ENCODE measurements at regions not wholly inside any gene's neighbourhood (a gene's known extent, or its start where the extent isn't known, plus 50 kb on each side); places are given as distances from the start of the nearest gene placed in this dataset.

GRCh38 chr3:88947013-88947412, 160.4 kb upstream of the EPHA3 start:
- TF ChIP-seq CTCF (IDR thresholded peaks at IDR 0.05) = no peak
- TF ChIP-seq POLR2AphosphoS5 (IDR thresholded peaks at IDR 0.05; ENCODE audit: low read depth, low read length) = no peak
- no peak for TF ChIP-seq RFX5 (IDR thresholded peaks at IDR 0.05; ENCODE audit: low read length)
- TF ChIP-seq RAD21 (IDR thresholded peaks at IDR 0.05; ENCODE audit: low read length) = no peak
- no peak for TF ChIP-seq FOSL2 (IDR thresholded peaks at IDR 0.05; ENCODE audit: borderline replicate concordance, low read depth)
- TF ChIP-seq NRF1 (IDR thresholded peaks at IDR 0.05; ENCODE audit: low read depth, low read length) = no peak
- TF ChIP-seq, protein P1, sequence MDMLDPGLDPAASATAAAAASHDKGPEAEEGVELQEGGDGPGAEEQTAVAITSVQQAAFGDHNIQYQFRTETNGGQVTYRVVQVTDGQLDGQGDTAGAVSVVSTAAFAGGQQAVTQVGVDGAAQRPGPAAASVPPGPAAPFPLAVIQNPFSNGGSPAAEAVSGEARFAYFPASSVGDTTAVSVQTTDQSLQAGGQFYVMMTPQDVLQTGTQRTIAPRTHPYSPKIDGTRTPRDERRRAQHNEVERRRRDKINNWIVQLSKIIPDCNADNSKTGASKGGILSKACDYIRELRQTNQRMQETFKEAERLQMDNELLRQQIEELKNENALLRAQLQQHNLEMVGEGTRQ (IDR thresholded peaks at IDR 0.05; ENCODE audit: borderline replicate concordance, low read depth, low read length) = no peak
